IPS-18c (cell line): ENCODE measurements at regions not wholly inside any gene's neighbourhood (a gene's known extent, or its start where the extent isn't known, plus 50 kb on each side); places are given as distances from the start of the nearest gene placed in this dataset.
"Not testable (repeated sequence)": the region's sequence is repeated elsewhere in the genome, so short reads cannot be mapped to it uniquely, and the experiment has no call there.

Experiments
- H3K4me3 ChIP-seq: 2 replicates; pipeline ENCODE4 v1.7.0; 2013; ENCODE audit warnings: low read depth, mild to moderate bottlenecking, low read length, moderate library complexity; ENCODE audit not compliant: insufficient read depth
- H3K9me3 ChIP-seq: one replicate; pipeline ENCODE4 v1.6.1; 2013; ENCODE audit warnings: mild to moderate bottlenecking, low read length, moderate library complexity; ENCODE audit not compliant: control insufficient read depth, insufficient read depth

DNA sequence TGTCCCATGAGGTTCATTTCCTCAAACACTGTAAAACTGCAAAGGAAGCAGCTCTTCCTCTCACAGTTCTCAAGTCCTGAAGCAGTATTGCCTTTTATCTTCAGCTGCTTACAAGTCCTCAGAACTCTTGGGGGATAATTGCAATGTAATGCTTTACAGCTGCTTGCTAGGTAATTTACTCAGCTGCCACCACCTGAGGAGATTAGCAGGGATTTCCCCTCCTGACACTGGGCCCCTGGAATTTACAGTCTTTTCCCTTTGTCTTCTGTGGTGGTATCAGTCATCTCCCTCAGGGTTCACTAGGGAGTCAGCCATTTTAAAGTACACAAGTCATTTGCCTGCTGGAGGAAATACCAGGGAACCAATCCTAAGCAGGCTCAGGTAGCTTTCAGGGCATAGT is 754.3 kb upstream of the GRAMD2B start:
- no peak overlapping the region for H3K4me3 ChIP-seq
- H3K9me3 ChIP-seq: no peaks in the 10 kb centered on the region

DNA sequence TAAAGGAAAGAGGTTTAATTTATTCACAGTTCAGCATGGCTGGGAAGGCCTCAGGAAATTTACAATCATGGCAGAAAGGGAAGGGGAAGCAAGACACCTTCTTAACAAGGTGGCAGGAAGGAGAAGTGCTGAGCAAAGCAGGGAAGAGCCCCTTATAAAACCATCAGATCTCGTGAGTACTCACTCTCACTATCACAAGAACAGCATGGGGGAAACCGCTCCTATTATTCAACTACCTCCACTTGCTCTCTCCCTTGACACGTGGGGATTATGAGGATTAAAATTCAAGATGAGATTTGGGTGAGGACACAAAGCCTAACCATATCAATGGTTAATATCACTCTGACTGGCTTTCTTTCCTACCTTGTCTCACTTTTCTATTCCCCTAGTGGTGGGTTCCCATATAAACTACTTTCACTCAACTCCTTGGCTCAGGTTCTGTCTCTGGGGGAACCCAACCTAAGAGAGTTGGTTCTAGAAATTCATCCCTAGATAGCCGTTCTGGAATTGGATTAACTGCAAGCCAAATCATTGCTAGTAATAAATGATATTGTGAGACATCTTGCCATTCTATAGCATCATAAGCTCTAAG is 749.8 kb upstream of the GRAMD2B start:
- H3K9me3 ChIP-seq: no peaks in the 10 kb centered on the region
- H3K4me3 ChIP-seq: no peak overlapping the region

DNA sequence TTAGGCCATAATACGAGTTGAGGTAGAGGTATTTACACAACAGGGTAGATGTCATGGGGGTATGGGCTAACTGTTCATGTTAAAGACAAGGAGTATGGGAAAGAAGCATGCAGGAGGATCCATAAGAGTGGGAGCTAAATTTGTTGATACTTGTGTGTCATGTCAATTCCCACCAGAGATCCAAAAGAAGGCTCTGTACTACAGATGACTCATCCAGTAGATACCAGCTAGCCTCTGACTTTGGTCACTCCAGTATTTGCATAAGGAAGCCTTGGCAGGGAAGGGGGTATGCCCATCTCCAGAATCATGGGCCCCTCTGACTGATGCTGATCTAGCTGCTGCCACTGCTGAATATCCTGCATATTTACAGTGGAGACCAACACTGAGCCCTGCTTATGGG is 743.7 kb upstream of the GRAMD2B start:
- Histone ChIP-seq H3K4me3 (no peak overlapping the region), H3K9me3 (no peaks in the 10 kb centered on the region)

DNA sequence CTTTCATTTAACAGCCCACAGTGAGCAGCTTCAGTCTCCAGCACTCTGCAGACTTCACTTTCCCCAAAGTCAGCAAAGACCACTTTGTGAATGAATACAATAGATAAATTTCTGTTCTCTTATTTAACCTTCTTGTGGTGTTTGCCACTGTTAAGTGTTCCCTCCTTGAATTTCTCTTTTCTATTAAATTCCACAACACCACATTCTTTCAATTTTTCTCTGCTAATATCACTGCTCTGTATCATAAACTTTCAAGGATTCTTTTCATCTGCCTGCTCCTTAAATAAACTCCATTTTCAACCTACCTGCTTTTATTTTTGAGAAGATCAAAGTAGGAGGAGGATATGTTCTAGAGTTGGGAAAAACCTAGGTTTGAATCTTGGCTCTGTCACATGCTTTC is 739.5 kb upstream of the GRAMD2B start:
- Histone ChIP-seq H3K9me3 (no peaks in the 10 kb centered on the region), H3K4me3 (no peak overlapping the region)

DNA sequence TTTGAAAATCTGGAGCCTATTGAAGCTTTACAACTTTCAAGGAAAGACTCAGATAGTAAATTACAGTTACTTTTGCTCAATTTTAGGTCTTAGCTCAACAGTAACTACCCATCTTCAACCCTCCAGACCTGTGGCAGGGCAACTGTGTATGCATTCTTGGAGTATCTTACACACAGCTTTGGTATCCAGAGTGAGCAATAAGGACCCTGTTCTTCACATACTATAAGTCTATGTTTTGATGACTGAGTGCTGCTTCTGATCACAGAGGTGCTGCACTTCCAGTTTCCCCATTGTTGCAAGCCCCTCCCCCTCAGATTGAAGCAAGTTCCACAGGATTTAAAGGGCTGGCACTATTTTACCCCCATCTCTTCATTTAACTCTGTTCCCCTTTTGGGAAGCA is 737.4 kb upstream of the GRAMD2B start:
- Histone ChIP-seq H3K9me3 (peaks cover 2% of the 10 kb centered on the region), H3K4me3 (no peak overlapping the region)

DNA sequence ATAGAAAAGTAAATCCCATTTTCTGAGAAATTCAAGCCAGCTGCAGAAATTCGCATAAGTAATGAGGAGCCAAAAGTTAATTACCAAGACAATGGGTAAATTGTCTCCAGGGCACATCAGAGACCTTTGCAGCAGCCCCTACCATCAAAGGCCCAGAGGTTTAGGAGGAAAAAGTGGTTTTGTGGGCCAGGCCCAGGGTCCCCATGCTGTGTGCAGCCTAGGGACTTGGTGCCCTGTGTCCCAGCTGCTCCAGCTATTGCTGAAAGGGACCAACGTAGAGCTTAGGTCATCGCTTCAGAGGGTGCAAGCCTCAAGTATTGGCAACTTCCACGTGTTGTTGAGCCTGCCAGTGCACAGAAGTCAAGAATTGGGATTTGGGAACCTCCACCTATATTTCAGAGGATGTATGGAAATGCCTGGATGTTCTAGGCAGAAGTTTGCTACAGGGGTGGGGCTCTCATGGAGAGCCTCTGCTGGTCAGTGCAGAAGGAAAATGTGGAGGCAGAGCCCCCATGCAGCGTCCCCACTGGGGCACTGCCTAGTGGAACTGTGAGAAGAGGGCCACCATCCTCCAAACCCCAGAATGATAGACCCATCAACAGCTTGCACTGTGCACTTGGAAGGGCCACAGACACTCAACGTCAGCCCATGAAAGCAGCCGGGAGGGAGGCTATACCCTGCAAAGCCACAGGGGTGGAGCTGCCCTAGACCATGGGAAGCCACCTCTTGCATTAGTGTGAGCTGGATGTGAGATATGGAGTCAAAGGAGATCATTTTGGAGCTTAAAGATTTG is 731.3 kb upstream of the GRAMD2B start:
- H3K9me3 ChIP-seq, H3K4me3 ChIP-seq: not testable (repeated sequence)

DNA sequence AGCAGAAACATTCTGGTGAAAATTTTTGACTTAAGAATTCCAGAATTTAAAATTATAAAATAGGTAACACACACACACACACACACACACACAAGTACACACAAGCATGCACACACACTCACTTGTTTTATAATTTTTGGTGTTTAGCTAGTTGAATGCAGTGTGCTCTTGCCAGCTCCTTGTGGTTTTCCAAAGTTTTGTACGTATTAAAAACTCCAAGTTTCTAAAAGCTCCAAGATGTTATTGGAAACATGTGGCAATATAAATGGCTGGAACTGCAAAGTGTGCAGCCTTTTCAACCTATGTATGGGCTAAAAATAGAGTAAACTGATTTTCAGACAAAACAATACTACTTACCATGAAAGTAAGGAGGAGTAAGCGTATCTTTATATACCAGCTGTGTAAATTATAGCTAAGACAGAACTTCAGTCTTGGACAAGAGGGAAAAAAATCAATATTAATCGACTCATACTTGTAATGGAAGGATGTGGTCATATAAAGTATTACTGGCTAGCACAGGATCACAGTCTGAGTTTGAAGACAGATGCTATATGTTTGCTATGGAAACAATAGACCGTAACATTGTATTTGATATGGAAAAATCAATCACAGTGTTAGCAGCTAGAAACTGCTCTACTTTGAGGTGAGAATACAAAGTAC is 727.1 kb upstream of the GRAMD2B start:
- no peak overlapping the region for H3K4me3 ChIP-seq

DNA sequence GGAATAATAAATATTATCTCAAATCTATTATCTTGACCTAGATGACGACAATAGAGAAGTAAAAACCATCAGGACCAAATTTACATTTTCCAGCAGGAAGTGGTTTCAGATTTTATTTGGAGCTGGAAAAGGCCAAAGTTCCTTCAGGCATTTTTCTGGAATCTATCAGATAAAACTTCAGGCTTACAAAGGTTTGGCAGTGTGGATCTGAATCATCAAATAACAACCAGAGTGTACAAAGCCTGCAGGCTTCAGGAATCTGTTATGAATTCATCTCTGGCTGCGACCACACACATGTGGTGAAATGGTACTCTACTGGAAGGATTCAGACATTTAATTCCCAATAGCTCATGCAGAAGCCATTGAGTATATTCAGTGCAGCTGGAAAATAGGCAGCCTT is 726.4 kb upstream of the GRAMD2B start:
- H3K4me3 ChIP-seq: no peak overlapping the region
- H3K9me3 ChIP-seq: peaks cover 2% of the 10 kb centered on the region

More for the DNA sequence above, 727.1 kb upstream of the GRAMD2B start:
- H3K9me3 ChIP-seq: peaks cover 2% of the 10 kb centered on the region

DNA sequence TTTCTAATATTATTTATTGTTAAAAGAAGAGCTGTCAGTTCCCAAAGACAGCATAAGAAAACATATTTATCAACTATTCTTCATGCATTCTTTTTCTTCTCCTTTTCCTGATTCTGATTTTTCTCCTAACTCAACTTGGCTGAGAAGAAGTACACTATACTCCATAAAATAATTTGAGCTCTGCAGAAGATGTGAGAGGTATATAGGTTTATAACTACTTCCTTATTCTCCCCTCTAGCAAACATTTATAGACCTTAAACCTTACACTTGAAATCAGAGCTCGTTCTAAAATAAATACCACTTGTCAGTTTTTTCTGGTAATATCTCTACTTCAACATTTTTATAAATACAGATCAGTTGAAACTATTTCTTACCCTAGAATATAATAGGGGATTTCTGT is 724.8 kb upstream of the GRAMD2B start:
- H3K9me3 ChIP-seq: no peaks in the 10 kb centered on the region
- H3K4me3 ChIP-seq: no peak overlapping the region

DNA sequence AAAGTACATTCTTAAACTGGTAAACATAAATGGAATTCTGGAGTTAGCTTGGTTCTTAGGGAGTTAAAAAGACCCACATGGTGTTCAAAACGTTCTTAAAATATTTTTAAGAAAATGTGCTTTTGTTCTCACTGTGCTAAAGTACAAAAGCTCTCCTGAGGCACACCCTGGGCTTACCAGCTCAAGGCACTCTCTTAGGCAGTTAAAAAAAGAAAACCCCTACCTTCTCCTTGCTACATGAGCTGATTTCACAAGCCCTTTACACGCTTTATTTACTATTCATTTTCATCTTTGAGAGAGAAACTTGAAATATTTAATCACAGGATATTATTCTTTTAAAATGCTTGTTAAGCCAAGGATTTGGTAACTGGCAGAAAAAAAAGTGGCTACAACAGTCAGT is 723.3 kb upstream of the GRAMD2B start:
- H3K4me3 ChIP-seq: no peak overlapping the region
- H3K9me3 ChIP-seq: no peaks in the 10 kb centered on the region

DNA sequence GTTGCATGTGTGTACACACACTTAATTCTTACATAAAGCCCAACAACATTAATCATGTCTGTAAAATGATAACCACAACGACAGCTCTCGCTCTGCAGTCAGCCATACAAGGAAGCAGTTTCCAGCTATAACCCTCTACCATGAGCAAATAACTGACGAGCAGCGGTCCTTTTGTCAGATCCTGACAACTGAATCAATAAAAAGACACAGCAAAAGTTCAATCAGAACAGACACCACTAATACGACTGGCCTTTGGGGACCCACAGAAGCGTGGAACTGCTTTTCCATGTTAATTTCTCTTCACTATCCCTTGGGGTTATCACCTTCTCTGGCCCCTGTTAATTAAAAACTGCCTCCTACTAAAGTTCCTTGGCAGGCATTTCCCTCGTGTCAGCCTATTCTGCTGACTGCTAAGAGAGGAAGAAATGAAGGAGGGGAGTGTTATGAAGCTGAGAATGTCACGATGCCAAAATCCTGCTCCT is 722.8 kb upstream of the GRAMD2B start:
- no peak overlapping the region for H3K4me3 ChIP-seq

DNA sequence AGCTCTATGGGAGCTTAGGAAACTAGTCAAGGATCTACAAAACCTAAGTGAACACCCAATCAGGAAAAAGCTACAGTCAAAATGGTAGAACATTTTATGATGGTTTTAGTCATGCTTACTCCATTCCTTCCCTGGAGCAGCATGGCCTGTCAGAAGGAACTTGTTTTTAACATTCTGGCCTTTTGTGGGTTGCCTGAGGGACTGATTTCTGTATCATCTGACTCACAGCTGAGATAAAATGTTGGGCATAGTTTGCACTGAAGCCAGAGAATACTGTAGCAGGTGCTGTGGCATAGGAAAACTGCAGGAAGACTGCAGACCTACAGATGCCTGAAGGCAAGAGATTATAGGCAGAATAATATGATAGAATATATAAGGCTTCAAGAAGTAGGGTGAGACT is 719.6 kb upstream of the GRAMD2B start:
- H3K9me3 ChIP-seq: no peaks in the 10 kb centered on the region
- H3K4me3 ChIP-seq: no peak overlapping the region

More for the DNA sequence above, 722.8 kb upstream of the GRAMD2B start:
- no peaks in the 10 kb centered on the region for H3K9me3 ChIP-seq

DNA sequence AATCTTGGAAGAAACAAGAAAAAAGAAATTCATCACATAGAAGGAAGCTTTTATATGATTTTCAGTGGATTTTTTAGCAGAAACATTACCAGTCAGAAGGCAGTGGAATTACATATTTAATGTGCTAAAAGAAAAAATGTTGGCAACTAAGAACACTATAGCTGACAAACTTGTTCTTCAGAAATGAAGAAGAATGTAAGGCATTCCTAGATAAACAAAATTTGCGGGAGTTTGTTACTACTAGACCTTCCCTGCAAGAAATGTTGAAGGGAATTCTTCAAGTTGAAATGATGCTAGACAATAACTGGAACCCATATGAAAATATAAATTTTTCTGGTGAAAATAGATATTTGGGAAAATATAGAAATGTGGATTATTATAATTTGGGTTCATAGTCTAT is 718.3 kb upstream of the GRAMD2B start:
- Histone ChIP-seq H3K4me3 (no peak overlapping the region), H3K9me3 (no peaks in the 10 kb centered on the region)

DNA sequence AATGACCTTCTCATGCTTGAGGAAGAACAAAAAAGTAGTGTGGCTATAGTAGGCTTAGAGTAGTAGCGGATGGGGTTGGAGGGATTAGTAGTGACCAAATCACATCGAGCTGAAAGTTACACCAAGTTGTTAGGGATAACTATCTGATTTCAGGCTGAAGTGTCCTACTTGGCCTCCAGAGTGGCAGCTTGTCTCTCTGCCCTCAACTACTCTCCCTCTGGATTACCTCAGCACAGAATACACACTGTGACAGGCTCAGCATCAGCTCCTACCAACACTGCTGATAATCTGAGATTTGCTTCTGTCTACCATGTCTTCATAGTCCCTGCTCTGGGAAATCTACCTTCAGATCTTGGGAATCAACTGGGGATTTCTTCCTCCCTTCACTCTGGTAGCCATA is 714.6 kb upstream of the GRAMD2B start:
- Histone ChIP-seq H3K4me3 (no peak overlapping the region), H3K9me3 (no peaks in the 10 kb centered on the region)

DNA sequence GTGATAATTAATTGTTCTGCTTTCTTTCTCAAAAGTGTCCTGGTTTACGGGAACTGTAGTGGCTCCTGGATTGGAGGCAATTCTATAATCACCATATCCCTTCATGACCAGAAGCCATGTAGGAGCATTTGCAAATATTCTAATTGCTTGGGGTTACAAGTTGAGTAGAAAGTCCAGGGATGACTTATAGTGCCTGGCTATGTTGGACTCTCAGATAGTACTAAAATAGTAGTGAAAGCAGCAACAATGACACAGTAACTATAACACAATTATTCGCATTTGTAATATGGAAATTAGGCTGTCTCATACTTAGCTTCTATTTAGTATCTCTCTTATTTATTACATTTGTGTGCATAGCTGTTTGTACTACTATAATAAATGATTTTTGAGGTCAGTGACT is 712.5 kb upstream of the GRAMD2B start:
- no peak overlapping the region for H3K4me3 ChIP-seq
- H3K9me3 ChIP-seq: no peaks in the 10 kb centered on the region

DNA sequence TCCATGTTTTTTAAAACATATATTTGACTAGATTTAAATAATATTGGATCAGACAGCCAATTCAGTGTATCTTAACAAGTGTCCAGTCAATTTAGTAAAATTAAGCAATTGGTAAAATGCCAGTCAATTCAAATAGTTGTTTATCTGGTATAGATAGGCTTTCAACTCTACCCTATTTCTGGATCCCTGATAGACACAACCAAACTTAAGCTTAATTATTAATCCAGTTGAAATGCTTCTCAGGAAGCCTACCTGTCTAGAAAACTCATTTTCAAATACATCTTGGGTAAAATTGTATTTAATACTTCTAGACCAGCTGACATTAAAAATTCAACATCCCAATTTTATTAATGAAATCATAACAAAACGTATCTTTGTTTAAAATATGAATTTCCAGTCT is 710.8 kb upstream of the GRAMD2B start:
- H3K9me3 ChIP-seq: no peaks in the 10 kb centered on the region
- no peak overlapping the region for H3K4me3 ChIP-seq

DNA sequence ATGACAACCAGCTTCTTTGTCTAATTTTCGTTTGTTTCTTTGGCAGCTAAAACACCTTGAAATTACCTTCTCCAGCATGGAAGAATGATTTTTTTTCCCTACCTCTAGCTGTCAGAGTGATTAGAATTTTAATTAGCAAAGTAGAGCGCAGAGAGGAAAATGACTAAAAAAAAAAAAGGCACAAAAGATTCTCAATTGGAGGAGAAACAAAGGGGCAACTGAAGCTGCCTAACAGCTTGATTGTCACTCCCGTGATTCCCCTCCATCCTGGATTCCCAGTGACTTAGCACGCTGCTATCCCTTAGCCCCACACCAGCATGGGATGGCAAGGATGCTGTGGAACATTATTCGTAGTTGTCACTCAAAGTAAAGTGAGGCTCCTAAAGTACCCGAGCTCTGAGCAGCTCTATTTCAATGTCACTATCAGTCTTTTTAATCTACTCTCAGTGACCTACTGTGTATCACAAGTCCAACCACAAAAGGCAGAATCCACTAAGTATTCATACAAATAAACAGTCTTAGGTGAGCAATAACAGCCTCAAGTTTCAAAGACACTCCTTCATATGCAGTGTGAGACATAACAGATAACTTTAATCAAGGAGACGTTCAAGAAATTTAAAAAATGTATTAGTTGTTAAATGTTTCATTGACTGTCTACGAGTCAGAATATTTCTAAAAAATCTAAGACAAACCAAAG is 710.0 kb upstream of the GRAMD2B start:
- Histone ChIP-seq H3K4me3 (no peak overlapping the region), H3K9me3 (no peaks in the 10 kb centered on the region)

DNA sequence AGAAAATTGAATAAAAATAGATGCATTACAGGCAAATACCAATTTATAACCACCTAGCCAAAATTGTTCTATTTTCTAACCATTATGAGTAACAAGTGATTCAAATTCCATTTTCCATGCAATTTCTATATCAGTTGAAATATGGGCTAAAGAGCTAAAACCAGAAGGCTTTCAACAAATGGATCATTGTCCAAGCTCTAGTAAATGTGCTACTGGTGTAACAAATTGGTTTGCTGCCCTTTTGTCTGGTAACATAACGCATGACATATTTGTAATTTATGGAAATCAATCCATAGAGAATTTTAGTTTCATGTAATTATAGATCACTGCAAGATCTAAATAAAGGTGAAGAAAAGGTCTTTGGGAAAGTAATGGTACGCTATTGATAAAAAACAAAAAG is 708.0 kb upstream of the GRAMD2B start:
- no peak overlapping the region for H3K4me3 ChIP-seq
- no peaks in the 10 kb centered on the region for H3K9me3 ChIP-seq
